GM18858 (cell line): ENCODE measurements at regions not wholly inside any gene's neighbourhood (a gene's known extent, or its start where the extent isn't known, plus 50 kb on each side); places are given as distances from the start of the nearest gene placed in this dataset.
"Not testable (repeated sequence)": the region's sequence is repeated elsewhere in the genome, so short reads cannot be mapped to it uniquely, and the experiment has no call there.

Experiments used
- ATAC-seq: cut with Tn5 transposase; IDR thresholded peaks from one replicate; pipeline ENCODE4 v1.9.1; 2021; ENCODE audit not compliant: unreplicated experiment

DNA sequence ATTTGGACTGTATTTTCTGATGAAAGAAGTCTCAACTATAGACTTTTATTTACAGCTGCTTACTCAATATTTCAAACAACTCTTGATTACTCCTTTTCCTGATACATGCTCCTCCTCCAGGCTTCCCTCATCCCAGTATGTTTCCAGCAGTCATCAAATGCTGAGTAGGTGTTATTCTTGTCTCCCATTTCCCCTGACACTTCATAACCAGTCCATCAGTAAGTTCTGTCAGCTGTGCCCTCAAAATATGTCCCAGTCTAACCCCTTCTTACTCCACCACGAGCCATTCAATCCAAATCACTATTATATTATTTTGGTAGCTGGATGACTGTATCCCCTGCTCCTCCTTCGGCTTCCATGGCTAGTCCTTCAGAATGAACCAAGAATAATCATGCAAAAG lies 189.1 kb upstream of the DTNA start:
- no peak for ATAC-seq

DNA sequence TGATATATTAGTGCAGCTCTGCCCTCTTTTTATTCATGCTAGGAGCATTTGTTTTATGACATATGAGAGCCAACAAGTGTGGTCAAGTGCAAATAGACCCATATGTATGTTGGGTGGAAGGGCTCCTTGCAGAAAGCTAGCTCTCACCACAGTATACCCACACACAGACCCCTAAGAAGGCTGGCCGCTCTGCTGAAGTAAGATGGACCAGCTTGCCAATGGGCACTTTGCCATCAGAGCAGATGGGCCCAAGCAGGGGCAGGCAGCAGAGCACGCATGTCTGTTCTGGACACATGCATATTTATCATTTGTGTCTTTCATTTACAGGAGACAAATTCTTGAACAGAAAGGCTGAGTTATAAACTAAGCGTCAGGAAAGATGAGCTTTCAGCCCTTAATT lies 187.5 kb upstream of the DTNA start:
- ATAC-seq: no peak

DNA sequence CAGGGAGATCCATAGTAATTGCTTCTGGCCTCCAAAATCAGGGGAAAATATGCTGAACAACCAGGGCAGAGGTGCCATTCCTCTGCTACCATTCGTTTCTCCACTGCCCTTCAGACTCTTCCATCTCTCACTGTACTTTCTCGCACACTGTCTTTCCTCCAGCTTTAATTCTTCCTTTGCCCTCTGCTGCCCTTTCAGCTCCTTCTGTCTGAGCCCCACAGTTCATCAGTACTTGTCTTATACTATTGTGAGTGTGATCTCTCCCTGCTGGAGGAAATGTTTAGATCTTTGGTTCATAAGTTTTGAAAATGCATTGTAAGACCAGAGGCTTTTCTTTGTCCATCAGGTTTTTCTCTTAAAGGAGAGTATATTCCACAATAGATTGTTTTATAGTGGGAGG lies 184.9 kb upstream of the DTNA start:
- ATAC-seq: no peak

DNA sequence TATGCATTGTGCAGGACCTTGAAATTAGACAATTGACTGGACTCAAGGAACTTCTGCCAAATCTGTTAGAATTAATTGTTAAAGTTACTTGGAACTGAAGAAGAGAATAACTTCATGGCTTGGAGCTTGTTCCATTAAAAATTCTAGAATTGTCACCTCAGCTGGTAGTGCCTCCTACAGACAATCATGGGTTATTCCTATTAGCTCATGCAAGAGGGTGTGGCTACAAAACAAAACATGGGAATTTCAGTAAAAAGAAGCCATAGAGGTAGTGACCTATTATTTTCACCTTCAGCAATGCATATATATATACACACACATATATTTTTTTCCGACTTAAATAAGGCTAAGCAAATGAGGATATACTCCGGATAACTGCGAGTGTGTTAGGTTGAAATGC lies 181.9 kb upstream of the DTNA start:
- ATAC-seq: no peak

DNA sequence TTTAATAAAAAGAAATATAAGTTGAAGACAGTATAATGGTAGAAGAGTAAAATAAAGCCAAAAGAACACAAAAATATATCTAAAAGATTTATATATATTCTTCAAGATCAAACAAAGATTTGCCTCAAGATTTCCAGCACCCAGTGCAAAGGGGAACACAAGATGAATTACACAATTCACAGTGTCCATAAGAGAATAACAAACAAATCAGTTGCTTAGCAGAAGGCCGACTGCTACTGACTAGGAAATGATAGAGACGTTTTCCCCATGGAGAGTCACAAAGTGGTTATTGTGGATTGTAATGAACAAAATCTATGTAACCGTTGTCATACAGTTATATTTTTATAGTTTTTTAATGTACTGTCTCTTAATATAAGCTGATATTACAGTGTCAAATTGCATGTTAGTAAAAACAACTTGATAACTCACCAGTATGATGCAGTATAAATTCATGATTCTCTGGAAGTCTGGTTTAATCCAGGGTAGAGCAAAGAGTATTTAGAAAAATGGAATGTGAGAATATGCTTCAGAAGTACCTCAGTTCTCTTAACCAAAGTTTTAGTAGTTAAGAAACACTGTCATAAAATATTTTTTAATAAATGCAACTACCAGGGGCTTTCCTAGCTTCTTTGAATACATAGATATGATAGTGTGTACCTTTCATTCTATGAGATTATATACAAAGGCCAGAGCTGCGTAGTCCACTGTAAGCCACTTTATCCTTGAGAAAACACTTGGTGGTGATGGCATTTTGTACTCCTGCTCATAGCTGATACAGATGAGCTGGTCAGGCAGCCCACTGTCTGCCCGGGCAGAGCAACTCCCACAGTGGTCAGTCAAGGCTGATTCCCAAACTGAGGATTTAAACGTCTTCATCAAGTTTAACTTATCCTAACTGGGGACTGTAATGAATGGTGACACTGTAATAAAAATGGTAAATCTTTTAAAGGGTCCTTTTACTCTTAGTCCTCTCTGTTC lies 180.5 kb upstream of the DTNA start:
- no peak for ATAC-seq

DNA sequence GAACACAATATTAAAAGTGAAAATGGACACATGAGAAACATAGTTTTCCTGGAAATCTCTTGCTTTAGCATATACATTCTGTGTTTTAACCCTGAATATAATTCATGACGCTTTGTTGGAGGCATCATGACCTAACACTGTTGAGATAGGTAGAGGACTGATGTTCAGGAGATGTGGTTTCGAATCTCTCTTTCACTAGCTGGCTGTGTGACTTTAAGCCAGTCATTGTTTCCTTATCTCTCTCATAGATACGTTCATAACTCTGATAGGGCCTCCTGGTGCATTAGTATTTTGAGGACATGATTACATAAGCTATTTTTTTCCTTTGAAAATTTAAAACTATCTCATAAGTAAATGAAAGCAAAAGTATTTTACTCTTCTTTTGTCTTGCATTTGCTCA lies 179.0 kb upstream of the DTNA start:
- ATAC-seq: no peak

DNA sequence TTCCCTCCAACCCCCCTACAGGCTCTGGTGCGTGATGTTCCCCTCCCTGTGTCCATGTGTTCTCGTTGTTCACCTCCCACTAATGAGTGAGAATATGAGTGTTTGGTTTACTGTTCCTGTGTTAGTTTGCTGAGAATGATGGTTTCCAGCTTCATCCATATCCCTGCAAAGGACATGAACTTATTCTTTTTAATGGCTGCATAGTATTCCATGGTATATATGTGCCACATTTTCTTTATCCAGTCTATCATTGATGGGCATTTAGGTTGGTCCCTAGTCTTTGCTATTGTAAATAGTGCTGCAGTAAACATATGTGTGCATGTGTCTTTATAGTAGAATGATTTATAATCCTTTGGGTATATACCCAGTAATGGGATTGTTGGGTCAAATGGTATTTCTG lies 175.5 kb upstream of the DTNA start:
- not testable (repeated sequence) for ATAC-seq

DNA sequence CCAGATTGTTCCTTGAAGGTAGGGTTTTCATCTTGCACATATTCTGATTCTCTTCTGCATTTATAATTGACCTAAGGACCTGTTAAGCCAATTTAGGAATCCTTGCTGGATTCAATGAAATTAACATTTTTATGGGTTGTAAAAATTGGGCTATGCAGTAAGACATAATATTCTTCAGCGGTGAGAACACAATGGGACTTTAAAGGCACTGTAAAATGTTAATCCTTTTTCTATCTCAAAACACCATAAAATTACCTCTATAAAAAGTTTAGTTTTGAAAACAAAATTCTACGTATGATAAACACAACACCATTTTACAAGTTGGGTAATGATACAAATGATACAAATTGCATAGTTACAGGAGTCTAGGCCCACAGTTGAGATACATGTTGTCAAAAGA lies 169.2 kb upstream of the DTNA start:
- ATAC-seq: no peak

DNA sequence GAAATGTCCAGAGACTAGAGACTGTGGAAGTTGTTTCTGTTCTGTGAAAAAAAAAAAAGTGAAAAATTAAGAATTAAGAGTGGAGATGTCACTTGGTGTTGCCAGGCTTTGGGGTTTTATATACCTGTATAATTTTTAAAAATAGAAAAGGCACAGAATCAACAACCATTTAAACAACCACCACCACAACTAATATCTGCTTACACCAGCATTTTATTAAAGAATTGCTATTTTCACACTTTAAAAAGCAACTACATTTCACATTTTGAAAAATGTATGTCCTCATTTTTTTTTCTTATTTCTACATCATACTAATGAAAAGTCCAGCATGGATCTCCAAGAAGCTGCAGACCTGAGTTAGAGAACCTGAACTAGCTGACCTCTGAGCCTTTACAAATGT lies 167.5 kb upstream of the DTNA start:
- ATAC-seq: no peak

DNA sequence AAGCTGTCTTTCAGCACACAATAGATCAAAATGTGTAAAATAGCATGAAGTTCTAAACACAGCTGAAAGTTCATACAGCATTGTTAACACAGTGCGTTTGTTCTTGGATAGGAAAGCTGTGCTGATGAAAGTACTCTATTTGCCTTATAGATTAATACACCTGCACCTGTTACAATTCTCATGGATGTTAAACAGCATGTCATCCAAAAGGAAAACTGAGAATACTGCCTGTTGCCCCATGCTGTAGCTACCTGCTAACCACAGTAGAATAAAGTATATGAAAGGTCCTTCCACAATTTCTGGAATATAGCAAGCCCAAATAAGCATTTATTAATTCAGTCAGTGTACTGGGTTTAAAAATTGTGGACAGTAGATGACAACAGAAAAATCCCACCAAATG lies 166.7 kb upstream of the DTNA start:
- no peak for ATAC-seq

DNA sequence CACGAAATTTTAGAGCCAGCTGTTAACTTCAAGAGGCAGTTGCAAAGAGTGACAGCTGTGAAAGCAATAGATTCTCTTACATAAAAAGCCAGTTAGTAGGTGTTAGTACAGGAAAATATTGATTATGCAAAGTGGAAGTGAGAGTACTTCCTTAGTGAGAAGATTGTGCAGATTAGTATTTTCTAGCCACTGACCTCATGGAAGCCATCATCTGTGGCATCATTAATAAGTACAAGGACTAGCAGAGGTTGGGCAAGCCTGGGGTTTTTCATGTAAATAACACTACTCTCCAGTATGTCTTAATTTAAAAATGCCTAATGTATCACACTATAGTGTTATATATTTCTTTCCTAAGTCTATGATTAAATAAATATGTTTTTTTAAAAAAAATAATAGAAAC lies 166.2 kb upstream of the DTNA start:
- ATAC-seq: no peak

DNA sequence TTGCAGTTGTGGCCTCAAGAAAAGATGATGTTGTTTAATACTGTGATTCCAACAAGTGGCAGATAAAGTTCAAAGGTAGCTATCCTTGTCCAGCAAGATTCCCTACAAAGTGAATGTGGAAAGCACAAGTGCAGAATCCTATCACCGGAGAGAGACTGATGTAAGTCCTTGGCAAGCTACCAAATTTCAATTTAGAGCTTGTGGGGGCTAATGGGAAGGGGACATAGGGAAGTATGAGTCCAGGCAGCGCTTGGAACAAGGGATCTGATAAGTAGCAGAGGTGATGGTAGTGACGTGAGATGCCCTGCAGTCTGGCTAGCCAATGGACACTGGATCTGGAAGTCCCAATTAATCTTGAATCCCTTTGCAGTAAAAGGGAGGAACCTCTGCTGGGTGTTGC lies 165.2 kb upstream of the DTNA start:
- no peak for ATAC-seq

DNA sequence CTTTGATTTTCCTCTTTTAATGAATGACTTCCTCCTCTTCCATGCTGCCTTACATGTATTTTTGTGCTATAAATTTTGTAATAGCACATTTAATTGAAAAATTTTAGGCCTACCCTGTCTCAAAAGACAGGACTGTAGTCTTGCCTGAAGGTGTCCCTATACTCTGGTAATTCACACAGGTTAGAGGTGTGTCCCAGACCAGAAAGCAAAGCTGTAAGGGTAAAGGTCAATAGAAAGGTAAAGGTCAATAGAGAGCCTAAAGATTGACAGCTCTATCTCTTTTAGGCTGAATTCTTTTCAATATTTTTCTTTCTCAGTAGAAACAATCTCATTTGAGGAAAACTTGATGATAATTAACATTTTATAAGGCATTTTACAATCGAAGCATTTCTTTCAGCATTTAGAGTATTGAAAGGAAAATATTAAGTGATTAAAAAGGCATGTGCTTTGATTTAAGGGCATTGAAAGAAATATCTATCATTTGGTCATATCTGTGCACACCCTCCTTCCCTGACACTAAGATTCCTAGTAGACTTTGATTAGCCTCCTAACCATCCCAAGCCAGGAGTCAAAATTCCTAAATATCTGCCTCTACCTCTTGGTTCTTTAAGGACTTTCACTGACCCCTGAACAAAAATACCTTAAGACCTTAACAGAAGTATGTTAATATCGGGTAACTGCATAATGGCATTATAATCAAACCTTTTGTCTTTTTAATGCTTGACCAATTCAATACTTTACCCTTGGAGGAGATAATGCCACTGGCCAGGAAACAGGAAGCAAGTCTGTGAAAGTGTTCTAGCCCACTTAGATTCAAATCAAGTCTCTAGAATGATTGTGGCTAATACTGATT lies 161.8 kb upstream of the DTNA start:
- no peak for ATAC-seq

DNA sequence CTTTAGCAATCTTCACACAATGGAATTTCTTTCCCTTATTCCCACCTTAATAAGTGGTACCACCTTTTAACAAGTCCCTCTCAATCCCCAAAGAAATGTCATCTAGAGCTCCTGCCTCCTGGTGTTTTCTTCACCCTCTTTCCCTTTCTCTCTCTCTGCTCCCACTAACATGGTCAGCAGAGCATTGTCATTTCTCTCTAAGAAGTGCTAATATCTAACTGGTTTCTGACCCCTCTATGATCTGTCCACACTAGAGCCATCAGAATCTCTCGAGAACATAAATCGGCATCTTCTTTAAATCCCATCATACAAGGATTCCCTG lies 161.2 kb upstream of the DTNA start:
- ATAC-seq: no peak

DNA sequence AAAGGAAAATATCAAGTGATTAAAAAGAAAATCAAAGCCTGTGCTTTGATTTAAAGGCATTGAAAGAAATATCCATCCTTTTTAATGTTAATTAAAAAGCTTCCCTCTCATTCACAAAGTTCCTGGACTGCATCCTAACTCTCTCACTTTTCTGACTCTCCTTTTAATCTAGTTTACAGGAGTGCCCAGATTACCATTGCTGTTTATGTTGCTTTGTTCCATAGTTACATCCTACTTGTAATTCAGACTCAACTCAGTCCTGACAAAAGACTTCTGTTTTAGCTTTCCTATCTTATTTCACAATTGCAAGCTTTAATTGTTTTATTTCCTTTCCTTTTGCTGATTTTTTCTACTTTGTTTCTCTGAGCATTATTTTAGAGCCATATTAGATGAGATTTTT lies 160.7 kb upstream of the DTNA start:
- no peak for ATAC-seq

DNA sequence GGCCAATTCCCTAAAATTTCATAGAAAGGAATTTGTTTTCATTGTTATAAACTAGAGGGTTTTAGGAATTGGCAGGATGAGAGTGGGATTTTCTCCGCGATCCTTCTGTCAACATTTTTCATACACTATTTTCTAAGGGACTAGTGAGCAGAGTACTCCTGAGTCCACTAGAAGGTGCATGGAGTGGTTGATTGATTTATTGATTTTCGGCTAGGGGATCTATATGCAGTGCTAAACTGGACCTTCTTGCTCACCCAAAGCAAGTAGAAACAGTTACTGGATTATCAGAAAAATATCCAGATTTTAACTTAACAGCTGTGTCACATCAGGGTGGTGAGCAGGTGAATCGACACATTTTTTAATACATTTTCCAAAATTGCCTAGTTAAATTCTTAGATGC lies 159.9 kb upstream of the DTNA start:
- no peak for ATAC-seq

DNA sequence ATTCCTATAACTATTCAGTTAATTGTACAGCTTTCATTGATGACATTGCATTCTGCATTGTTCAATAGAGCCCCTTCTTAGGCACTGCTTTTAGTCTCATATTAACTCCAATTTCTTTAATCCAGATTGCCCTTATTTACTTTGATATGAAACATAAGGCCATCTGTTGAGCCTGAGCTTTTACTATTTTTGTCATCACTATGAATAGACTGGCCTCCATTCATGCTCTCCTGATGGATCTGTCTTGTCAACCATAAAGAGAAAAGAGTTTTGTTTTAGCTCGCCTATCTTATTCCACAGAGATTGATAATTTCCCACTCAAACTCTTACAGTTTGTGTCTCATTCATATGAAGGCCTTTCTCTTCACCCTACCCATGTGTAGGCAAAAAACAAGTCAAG lies 159.2 kb upstream of the DTNA start:
- no peak for ATAC-seq

DNA sequence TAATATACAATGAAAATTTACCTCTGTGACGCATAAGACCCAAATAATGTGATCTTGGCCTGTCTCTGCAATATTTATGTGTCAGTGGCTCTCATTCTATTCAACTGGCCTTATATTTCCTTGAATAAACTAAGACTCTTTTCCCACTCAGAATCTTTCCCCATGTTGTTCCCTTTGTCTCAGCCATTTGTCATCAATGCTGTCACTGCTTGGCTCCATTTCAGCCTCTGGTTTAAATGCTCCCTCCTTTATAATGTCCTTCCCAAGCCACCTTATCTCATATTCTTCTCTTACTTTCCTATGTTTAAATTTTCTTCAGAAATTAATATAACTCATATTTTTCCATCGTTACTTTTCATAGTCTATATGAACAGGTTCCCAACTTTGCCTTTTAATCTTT lies 158.3 kb upstream of the DTNA start:
- ATAC-seq: no peak

DNA sequence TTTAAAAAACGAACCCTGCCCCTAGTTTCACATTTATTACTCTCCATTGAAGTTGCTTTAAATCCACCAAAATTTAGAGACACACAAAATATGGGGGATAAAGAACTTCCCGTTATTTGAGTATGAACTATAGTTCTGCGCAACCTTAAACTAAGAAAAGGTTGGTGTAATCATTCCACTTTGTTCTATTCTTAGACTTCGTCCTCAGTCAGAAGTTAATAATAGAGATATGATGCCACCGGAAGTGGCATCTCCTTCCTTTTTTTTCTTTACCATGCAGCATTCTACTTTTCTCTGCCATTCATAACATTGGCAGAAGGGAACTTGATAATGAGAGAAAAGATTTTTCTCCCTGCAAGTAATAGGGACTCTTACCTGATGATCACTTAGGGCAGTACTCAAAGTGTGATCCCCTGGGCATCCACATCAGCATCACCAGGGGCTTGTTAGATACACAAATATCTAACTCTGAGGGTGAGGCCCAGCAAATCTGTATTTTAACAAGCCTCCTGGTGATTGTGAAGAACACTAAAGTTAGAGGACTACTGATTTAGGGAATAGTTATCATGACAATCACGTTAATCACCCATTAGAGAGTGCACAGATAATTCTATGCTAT lies 147.7 kb upstream of the DTNA start:
- ATAC-seq: no peak

DNA sequence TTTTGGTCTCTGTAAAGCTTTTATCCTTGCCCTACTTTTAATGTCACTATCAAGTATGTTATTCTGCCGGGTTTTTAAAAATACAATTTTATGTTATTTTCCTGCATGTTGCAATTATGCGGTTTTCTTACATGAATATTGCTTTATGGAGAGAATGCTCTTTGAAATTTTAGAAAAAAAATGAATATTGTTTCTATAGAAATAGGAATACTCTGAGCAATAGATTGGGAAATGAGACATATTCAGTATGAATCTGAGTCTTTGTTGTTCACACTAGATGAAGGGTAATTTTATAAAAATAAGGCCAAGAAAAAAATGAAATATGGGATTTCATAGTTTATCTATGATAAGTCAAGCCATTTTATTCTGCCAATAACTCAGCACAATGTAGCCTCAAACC lies 142.2 kb upstream of the DTNA start:
- no peak for ATAC-seq

DNA sequence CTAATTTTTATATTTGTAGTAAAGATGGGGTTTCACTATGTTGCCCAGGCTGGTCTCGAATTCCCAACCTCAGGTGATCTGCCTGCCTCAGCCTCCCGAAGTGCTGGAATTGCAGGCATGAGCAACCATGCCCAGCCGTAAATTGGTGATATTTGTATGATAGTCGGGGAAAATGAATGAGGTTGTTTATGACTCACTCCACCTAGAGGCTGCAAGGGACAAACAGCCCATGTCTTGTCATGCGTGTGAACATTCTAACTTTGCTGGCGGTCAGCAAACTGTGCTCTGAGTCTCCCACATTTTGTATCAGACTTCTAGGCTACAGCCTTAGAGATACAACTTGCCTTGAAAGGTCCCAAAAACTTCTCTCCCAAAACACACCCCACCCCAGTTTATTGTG lies 133.5 kb upstream of the DTNA start:
- ATAC-seq: no peak

DNA sequence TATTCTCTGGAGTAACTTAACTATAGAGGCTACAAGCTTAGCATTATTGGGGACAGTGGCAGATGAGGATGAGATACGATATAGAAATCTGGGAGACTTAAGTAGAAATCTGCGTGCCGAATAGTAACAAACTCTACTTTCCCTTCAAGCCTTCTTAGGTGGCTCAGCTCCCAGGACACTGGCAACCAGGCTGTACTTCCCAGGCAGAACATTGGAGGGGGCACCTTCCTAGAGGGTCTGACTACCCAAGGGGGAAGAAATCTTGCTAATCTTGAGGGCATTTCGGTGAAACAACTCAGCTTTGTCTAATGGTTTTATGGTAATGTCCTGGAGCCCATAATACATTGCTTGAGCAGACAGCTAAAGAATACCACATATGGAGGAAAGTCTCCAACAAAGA lies 126.2 kb upstream of the DTNA start:
- ATAC-seq: no peak
